Suppressor macrophage treated with lipopolysaccharide for 4 hours (primary cell): ENCODE measurements at regions not wholly inside any gene's neighbourhood (a gene's known extent, or its start where the extent isn't known, plus 50 kb on each side); places are given as distances from the start of the nearest gene placed in this dataset.

ENCODE experiments used
- DNase-seq: peaks from one replicate; pipeline ENCODE4 v3.0.0-alpha.2; 2020

GRCh38 chr1:106200711-106201110 lies 855.8 kb upstream of the PRMT6 start:
- no peak for DNase-seq

DNA sequence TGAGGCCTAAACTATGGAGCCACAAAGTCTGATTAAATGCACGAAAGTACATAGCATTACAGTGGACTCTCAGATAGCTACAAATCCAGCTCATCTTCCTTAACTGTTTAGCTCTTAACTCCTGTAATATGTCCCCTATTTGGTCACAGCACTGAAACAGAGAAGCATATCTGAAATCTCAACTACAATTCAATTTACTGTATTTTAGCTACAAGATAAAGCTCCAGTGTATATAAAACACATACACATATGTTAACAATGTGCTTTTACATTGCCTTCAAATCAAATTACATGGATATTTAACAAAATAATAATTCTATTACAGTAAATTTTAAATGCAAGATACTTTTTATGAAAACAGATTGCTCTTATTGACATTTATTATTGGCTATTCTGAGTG lies 849.3 kb upstream of the PRMT6 start:
- no peak for DNase-seq

DNA sequence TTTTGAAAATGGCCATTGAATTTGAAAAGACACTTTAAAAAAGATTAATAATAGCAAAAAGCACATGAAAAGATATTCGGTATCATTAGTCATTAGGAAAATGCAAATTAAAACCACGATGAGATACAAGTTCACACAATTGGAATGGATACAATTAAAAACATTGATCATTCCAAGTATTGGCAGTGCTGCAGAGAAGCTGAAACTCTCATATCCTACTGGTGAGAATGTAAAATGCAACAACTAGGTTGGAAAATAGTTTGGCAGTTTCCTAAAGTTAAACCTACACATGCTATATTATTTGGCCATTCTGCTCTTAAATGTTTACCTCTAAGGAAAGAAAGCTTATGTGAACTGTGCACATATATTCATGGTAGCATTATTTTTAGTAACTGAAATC lies 838.7 kb upstream of the PRMT6 start:
- no peak for DNase-seq

GRCh38 chr1:106222403-106222802 lies 834.1 kb upstream of the PRMT6 start:
- DNase-seq: no peak

DNA sequence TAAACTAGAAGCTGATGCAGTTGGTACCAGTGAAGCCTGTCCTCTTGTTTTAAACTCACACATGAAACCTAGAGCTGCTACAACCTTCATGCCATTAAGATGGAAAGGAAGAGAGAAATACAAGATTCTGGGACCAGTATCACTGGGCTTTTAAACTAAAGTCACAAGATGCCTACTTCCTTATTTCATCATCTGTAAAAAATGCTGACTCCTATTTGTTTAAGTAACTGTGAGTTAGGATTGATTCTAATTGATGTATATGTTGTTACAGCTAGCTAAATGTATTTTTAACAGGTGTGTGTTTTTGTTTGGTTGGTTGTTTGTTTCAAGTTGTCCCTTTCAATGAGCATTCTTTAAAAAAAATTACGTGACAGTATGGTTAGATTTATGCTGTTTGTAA lies 833.3 kb upstream of the PRMT6 start:
- no peak for DNase-seq

DNA sequence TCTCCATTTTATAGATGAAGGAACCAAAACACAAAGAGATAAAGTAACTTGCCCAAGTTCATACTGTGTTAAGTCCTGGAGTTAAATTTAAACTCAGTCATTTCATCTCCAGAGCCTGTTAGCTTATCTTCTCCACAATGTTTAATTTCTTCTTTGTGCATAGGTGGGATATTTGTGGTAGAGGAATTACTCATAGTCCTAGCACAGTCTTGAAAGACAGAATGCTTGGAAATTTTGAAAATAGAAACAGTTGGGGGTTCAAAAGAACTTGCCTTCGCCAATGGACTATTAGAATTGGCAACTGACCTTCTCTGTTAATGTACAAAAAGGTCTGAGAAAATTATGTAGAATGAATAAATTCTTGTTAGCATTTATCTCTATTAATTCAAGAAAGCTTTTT lies 832.0 kb upstream of the PRMT6 start:
- no peak for DNase-seq

- DNase-seq: no peak
Observed at GRCh38 chr1:106225403-106225802, 831.1 kb upstream of the PRMT6 start.

- no peak for DNase-seq
Observed at GRCh38 chr1:106226550-106226949, 829.9 kb upstream of the PRMT6 start.

DNA sequence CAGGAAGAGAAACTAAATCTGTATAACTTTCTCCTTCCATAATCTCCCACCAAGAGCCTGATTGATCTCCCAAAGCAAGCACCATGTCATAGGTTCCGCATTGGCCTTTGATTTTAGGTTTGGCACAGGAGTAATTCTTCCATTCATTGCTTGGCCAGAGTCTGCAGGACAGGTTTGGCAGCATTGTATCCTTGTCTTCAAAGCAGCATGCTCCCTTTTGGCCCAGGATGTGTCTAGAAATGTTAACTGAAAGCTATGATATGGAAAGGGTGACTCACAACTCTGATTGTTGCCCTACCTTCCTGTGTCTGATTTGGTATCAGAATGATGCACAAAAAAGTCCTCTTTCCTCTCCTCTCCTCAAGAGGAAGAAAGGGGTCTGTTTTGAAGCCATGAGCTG lies 824.3 kb upstream of the PRMT6 start:
- DNase-seq: no peak

GRCh38 chr1:106233511-106233910 lies 823.0 kb upstream of the PRMT6 start:
- no peak for DNase-seq

DNA sequence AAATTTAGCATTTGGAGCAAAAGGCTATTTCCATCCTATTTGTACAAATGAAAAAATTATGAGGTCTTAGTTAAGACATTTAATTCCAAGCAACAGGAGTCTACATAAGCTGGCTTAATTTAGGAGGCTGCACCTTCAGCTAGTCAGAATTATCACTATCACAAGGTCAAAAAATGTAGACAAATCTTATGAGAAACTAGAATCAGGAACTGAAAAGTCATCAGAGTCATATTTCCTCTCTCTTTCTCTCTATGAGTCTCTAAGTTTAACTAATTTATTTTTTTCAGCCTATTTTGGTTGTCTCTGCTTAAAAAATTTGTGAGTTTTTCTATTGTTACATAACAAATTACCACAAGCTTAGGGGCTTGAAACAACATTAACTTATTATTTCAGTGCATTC lies 807.1 kb upstream of the PRMT6 start:
- DNase-seq: no peak

- no peak for DNase-seq
Observed at GRCh38 chr1:106249810-106250209, 806.7 kb upstream of the PRMT6 start.

DNA sequence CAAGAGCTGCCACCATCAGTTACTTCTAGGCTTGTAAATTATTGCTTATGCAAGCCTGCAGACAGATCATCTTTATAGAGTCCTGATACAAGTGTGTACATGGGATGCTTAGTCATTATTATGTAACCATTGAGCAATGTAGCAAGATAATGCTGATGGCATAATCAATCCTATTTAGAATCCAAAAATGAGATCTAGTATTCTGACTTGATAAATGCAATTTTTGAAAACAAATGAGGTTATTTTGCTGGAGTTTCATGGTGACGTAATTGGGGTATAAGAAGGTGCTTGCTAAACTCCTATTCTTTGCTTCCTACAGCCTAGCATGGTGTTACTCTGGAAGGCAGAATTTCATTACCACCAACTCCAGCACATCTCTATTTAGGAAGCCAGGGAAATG lies 801.7 kb upstream of the PRMT6 start:
- peak; percentile 0 for DNase-seq

GRCh38 chr1:106266786-106267185 lies 789.7 kb upstream of the PRMT6 start:
- DNase-seq: no peak

GRCh38 chr1:106268070-106268469 lies 788.4 kb upstream of the PRMT6 start:
- DNase-seq: no peak

DNA sequence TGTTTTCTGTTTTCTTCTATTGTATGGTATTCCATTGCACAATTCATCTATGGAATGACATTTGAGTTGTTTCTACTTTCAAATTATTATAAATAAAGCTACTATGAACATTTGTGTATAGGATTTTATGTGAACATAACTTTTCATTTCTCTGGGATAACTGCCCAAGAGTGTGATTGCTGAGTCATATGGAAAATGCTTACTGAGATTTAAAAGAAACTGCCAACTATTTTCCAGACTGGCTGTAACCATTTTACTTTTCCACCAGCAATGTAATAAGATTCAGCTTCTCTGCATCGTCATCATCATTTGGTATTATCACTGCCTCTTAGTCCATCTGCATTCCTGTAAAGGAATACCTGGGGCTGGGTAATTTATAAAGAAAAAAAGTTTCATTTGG lies 779.6 kb upstream of the PRMT6 start:
- no peak for DNase-seq

DNA sequence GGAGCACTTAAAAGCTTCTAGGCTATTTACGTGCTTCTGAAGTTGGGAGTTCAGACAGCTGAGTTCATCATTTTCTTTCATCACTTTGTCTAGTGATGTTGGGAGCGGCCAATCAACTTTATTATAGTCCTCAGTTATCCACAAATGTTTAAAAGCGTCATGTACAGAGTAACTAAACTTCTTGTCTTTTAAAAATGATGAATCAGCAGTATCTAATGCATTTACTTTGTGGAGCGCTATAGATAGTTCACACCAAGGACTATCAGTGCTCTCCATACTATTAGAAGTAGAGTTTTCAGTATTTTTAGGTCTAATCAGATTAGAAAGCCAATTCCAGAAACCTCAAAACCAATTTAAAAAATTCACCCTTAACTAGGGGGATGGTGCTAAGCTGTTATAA lies 778.7 kb upstream of the PRMT6 start:
- no peak for DNase-seq

GRCh38 chr1:106278716-106279115 lies 777.8 kb upstream of the PRMT6 start:
- no peak for DNase-seq

DNA sequence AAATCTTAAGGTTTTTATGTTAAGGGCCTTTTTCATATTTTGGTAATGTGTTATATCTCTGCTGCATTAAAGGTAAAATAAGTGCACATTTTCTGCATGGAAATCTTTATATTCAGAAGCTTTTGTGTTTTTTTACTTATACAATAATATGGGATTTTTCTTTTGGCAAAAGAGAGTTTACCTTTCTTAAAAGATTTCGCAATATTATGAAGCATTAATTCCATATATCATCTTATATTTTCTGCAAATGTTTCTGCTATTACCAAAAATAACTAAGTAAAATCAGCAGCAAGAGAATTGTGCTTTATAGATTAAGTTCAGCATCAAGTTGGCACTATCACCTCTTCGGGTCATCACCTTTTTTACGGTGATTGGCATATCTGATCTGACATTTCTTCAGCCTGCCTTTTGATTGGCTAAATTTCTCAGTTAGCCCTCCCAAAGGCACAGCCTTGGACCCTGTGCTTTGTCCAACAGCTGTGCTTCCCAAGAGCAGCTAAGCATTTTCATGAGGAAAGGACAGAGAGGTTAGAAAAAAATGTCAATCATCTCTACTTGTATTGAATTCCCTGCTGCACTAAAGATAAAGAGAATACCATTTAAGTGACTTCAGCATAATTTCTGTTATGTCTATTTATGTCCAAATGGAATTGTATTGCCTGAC lies 767.1 kb upstream of the PRMT6 start:
- no peak for DNase-seq

- DNase-seq: no peak
Observed at GRCh38 chr1:106290805-106291501, 765.5 kb upstream of the PRMT6 start.

GRCh38 chr1:106292130-106292529 lies 764.3 kb upstream of the PRMT6 start:
- DNase-seq: no peak

GRCh38 chr1:106296431-106296830 lies 760.0 kb upstream of the PRMT6 start:
- DNase-seq: no peak

DNA sequence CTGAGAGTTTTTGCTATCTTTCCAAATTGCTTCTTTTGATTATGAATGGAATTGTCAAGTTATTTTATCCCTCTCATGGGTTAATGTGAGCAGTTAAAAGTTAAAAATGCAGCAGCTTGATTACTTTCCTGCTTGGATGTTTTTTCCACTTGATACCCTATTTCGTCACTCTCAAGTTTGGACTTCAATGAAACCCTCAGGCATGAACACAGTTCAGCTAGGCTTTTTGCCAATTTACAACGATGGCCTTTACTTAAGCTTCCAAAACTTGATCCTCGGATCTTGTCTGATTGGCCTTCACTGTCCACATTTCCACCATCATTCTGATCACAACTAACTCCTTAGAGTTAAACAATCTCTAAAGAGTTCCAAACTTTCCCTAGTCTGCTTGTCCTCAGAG lies 752.4 kb upstream of the PRMT6 start:
- no peak for DNase-seq

GRCh38 chr1:106319612-106320011 lies 736.9 kb upstream of the PRMT6 start:
- no peak for DNase-seq

- no peak for DNase-seq
Observed at GRCh38 chr1:106325600-106325999, 730.9 kb upstream of the PRMT6 start.
